Calu3 (cell line): ENCODE measurements at regions not wholly inside any gene's neighbourhood (a gene's known extent, or its start where the extent isn't known, plus 50 kb on each side); places are given as distances from the start of the nearest gene placed in this dataset.

Experiments used
- BruUV-seq: library from RNA; stranded (reverse); fragments of 400-500 nt; replicated peaks from 2 replicates; lab custom pipeline; 2021; lab: Mats Ljungman, UMichigan
- CTCF ChIA-PET: fragments of 300-600 bp; sonication (Branson Sonifier 250); formaldehyde crosslinking; loops from one replicate; lab custom pipeline; 2022; ENCODE audit warnings: antibody characterized with exemption; lab: Charles Lee
- DNase-seq: peaks from one replicate; pipeline ENCODE4 v3.0.0; 2022
- H3K27ac Mint-ChIP-seq: one replicate; pipeline ENCODE4 v1.8.0; 2022; ENCODE audit warnings: mixed read lengths; ENCODE audit not compliant: unreplicated experiment
- H3K27me3 Mint-ChIP-seq: one replicate; pipeline ENCODE4 v1.8.0; 2022; ENCODE audit warnings: mixed read lengths; ENCODE audit not compliant: unreplicated experiment
- H3K36me3 Mint-ChIP-seq: one replicate; pipeline ENCODE4 v1.8.0; 2022; ENCODE audit warnings: mild to moderate bottlenecking, moderate library complexity, mixed read lengths; ENCODE audit not compliant: insufficient read depth, unreplicated experiment
- H3K4me1 Mint-ChIP-seq: one replicate; pipeline ENCODE4 v1.8.0; 2022; ENCODE audit warnings: mild to moderate bottlenecking, low read depth, mixed read lengths; ENCODE audit not compliant: unreplicated experiment
- H3K4me3 Mint-ChIP-seq: one replicate; pipeline ENCODE4 v1.8.0; 2022; ENCODE audit warnings: mild to moderate bottlenecking, low read depth, moderate library complexity, mixed read lengths; ENCODE audit not compliant: unreplicated experiment
- H3K9me3 Mint-ChIP-seq: one replicate; pipeline ENCODE4 v1.8.0; 2022; ENCODE audit warnings: low read depth, mixed read lengths; ENCODE audit not compliant: unreplicated experiment
- intact Hi-C: fragments of 100-400 bp; cut with micrococcal nuclease; formaldehyde crosslinking; loops from one replicate; pipeline ENCODE4 v1.10.0; 2022; ENCODE audit not compliant: unreplicated experiment
- TF ChIP-seq, protein P1 (sequence below): fragments of 200-600 bp; IDR thresholded peaks from one replicate; pipeline ENCODE4 v1.8.0; 2022; ENCODE audit warnings: antibody characterized with exemption; ENCODE audit not compliant: unreplicated experiment

DNA sequence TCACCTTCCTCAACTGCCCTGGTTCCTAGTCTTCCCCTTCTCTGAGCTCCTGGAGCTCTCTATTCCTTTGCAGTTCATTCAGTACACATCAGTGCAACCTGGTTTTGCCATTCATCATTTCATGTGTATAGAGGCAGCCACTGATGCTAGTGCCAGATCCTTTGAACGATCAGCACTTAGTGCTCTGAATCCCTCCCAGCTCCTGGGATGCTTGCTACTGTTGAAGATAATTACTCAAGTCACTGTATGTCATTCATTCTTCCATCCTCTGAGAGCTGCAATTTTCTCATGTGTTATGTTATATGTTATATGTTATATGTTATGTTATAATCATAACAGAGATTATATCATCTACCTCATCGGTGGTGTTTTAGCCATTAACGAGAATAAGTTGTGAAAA, 98.5 kb upstream of the UXS1 start:
- TF ChIP-seq, protein P1, sequence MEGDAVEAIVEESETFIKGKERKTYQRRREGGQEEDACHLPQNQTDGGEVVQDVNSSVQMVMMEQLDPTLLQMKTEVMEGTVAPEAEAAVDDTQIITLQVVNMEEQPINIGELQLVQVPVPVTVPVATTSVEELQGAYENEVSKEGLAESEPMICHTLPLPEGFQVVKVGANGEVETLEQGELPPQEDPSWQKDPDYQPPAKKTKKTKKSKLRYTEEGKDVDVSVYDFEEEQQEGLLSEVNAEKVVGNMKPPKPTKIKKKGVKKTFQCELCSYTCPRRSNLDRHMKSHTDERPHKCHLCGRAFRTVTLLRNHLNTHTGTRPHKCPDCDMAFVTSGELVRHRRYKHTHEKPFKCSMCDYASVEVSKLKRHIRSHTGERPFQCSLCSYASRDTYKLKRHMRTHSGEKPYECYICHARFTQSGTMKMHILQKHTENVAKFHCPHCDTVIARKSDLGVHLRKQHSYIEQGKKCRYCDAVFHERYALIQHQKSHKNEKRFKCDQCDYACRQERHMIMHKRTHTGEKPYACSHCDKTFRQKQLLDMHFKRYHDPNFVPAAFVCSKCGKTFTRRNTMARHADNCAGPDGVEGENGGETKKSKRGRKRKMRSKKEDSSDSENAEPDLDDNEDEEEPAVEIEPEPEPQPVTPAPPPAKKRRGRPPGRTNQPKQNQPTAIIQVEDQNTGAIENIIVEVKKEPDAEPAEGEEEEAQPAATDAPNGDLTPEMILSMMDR: no peak
- no peak overlapping the region for H3K4me3 Mint-ChIP-seq
- BruUV-seq: no TSS peak
- intact Hi-C loops: no loop called here
- no peaks in the 10 kb centered on the region for H3K9me3 Mint-ChIP-seq
- CTCF ChIA-PET: no interaction called here
- no peaks in the 10 kb centered on the region for H3K36me3 Mint-ChIP-seq
- H3K27me3 Mint-ChIP-seq: no peaks in the 10 kb centered on the region
- no peak for DNase-seq
- H3K4me1 Mint-ChIP-seq: no peaks in the 10 kb centered on the region
- no peak overlapping the region for H3K27ac Mint-ChIP-seq

DNA sequence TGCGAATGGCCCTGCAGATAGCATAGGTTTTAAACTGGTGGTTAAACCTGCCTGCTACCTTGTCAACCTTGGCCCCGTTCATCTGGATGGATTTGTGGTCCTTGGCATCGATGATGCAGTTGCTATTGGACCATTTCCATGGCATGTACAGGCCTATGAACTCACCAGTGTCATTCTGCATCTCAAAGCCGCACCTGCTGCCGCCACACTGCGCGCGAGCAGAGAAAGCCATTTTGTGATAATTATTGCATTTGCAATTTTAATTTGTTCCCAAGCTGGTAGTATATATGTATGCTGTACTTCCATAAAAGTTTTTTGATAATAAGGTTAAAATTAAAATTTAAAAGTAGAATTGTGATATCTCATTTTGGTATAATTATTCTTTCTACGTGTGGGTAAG, 94.8 kb upstream of the UXS1 start:
- H3K27me3 Mint-ChIP-seq: peaks cover 28% of the 10 kb centered on the region
- no TSS peak for BruUV-seq
- no peaks in the 10 kb centered on the region for H3K36me3 Mint-ChIP-seq
- H3K4me1 Mint-ChIP-seq: no peaks in the 10 kb centered on the region
- H3K27ac Mint-ChIP-seq: no peak overlapping the region
- CTCF ChIA-PET: no interaction called here
- TF ChIP-seq, protein P1: no peak
- no peaks in the 10 kb centered on the region for H3K9me3 Mint-ChIP-seq
- intact Hi-C loops: no loop called here
- H3K4me3 Mint-ChIP-seq: no peak overlapping the region
- DNase-seq: no peak

DNA sequence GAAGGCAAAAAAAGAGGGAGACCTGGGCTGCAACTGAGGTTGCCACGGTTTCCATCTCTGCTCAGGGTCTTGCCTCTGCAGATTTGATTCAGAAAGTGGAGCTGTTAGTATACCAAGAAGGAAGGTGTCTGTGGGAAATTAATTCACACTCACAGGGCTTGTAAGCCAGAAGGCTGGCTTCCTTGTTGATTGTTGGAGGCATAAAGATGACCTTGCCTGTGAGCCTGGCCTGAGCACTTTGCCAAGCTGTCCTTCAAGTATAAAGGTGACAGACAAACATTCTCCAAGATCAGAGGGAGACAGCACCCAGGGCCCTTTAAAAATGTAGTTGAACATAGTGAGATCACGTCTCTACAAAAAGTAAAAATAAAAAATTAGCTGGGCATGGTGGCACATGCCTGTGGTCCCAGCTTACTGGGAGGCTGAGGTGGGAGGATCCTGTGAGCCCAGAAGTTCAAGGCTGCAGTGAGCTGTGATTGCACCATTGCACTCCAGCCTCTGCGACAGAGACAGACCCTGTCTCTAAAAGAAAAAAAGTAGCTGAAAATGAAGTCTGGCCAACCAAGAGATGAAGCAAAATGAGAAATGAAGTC, 91.2 kb upstream of the UXS1 start:
- Mint-ChIP-seq H3K4me1 (no peaks in the 10 kb centered on the region), H3K9me3 (no peaks in the 10 kb centered on the region), H3K27me3 (peaks cover 58% of the 10 kb centered on the region), H3K36me3 (no peaks in the 10 kb centered on the region), H3K27ac (no peak overlapping the region), H3K4me3 (no peak overlapping the region)
- no peak for DNase-seq
- intact Hi-C loops: no loop called here
- CTCF ChIA-PET: no interaction called here
- no TSS peak for BruUV-seq
- TF ChIP-seq, protein P1: no peak

DNA sequence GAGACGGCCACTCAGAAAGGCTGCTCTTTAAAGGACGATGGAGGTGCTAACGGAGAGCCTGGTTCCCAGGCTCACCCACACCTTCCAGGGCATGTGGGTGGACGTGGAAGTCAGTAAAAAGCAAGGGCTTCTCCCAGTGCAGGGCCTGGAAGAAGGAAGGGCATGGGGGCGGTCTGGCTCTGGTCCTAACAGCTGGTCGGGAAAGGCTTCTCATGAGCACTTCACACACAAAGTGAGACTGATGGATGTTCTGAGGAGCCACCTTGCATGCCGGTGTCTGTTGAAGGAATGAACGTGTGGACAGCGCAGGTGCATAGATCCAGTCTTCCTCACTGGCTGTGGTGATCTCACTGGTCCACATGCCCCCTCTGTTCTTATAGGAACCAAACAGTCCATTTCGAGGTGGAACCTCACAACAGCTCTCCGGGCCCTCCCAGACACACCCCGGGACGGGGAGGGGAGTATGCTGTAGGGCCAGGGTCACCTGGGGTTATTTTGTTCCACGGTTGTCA, 90.6 kb upstream of the UXS1 start:
- Mint-ChIP-seq H3K4me3 (no peak overlapping the region), H3K27me3 (peaks cover 61% of the 10 kb centered on the region), H3K27ac (no peak overlapping the region), H3K4me1 (no peaks in the 10 kb centered on the region), H3K9me3 (no peaks in the 10 kb centered on the region), H3K36me3 (no peaks in the 10 kb centered on the region)
- TF ChIP-seq, protein P1: no peak
- CTCF ChIA-PET: no interaction called here
- intact Hi-C loops: no loop called here
- BruUV-seq: no TSS peak
- no peak for DNase-seq
